A549 (cell line): ENCODE measurements at regions not wholly inside any gene's neighbourhood (a gene's known extent, or its start where the extent isn't known, plus 50 kb on each side); places are given as distances from the start of the nearest gene placed in this dataset.

Source experiments
- CHD4 ChIP-seq: fragments of 200-600 bp; sonication (generic); IDR thresholded peaks from 2 replicates; pipeline ENCODE4 v1.6.1; 2016; ENCODE audit warnings: antibody characterized with exemption, mild to moderate bottlenecking, borderline replicate concordance
- CTCF ChIP-seq: fragments of >200 bp; sonication (Bioruptor Twin); formaldehyde crosslinking; IDR thresholded peaks from 3 replicates; pipeline ENCODE4 v1.5.1; 2016
- ELK1 ChIP-seq: fragments of 150-350 bp; IDR thresholded peaks from 2 replicates; pipeline ENCODE4 v1.6.1; 2014; ENCODE audit warnings: low read depth, mild to moderate bottlenecking, low read length
- FOSB ChIP-seq: fragments of 250-450 bp; sonication (Bioruptor Pico); IDR thresholded peaks from 2 replicates; pipeline ENCODE4 v1.5.0; 2020; ENCODE audit warnings: mild to moderate bottlenecking, moderate library complexity
- HDAC2 ChIP-seq: fragments of 200-600 bp; sonication (generic); IDR thresholded peaks from 2 replicates; pipeline ENCODE4 v1.6.1; 2016
- HEYL ChIP-seq: fragments of 250-450 bp; sonication (Bioruptor Pico); IDR thresholded peaks from 2 replicates; pipeline ENCODE4 v1.8.0; 2021; ENCODE audit warnings: mild to moderate bottlenecking, moderate library complexity
- HOXB5 ChIP-seq: fragments of 250-450 bp; sonication (Bioruptor Pico); IDR thresholded peaks from 2 replicates; pipeline ENCODE4 v1.5.0; 2020; ENCODE audit warnings: mild to moderate bottlenecking, moderate library complexity
- POLR2A ChIP-seq: IDR thresholded peaks from 2 replicates; pipeline ENCODE4 v1.6.1; 2012; ENCODE audit warnings: mild to moderate bottlenecking, low read length
- USF2 ChIP-seq: fragments of 450-650 bp; IDR thresholded peaks from 2 replicates; pipeline ENCODE4 v1.6.1; 2014; ENCODE audit warnings: antibody characterized with exemption
- ZFP36 ChIP-seq: fragments of 450-650 bp; IDR thresholded peaks from 2 replicates; pipeline ENCODE4 v1.6.1; 2014; ENCODE audit warnings: borderline replicate concordance; ENCODE audit not compliant: partially characterized antibody
- TF ChIP-seq, protein P1 (sequence below): IDR thresholded peaks from 2 replicates; pipeline ENCODE4 v1.6.1; 2012
- TF ChIP-seq, protein P2 (sequence below): fragments of 250-450 bp; sonication (Bioruptor Pico); IDR thresholded peaks from 2 replicates; pipeline ENCODE4 v1.5.0; 2021; ENCODE audit warnings: mild to moderate bottlenecking, moderate library complexity, borderline replicate concordance

DNA sequence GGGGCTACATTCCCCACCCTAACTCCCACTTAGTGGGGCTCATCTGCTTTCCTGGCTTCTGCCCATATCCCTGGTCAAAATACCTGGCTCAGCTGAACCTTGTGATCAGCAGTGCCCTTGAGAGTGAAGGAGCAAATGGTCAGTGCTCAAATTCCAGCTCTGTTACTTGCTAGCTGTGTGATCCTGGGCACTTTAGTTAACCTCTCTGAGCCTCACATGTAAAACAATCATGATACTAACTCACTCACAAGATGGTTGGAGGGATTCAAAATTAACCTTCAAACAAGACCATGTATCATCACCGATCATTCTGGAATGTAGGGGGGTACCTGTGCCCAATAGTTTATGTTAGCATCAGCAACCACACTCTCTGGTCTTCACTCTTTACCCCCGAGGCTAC, 325.6 kb upstream of the TLE3 start:
- TF ChIP-seq HEYL (CRISPR knock-in tag) (no peak), POLR2A (no peak), ZFP36 (no peak), FOSB (CRISPR knock-in tag) (no peak), CTCF (no peak), CHD4 (no peak), HDAC2 (no peak), HOXB5 (CRISPR knock-in tag) (no peak), ELK1 (no peak), USF2 (no peak)
- TF ChIP-seq, protein P1, sequence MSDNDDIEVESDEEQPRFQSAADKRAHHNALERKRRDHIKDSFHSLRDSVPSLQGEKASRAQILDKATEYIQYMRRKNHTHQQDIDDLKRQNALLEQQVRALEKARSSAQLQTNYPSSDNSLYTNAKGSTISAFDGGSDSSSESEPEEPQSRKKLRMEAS, result no peak
- TF ChIP-seq, protein P2, sequence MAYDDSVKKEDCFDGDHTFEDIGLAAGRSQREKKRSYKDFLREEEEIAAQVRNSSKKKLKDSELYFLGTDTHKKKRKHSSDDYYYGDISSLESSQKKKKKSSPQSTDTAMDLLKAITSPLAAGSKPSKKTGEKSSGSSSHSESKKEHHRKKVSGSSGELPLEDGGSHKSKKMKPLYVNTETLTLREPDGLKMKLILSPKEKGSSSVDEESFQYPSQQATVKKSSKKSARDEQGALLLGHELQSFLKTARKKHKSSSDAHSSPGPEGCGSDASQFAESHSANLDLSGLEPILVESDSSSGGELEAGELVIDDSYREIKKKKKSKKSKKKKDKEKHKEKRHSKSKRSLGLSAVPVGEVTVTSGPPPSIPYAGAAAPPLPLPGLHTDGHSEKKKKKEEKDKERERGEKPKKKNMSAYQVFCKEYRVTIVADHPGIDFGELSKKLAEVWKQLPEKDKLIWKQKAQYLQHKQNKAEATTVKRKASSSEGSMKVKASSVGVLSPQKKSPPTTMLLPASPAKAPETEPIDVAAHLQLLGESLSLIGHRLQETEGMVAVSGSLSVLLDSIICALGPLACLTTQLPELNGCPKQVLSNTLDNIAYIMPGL, result no peak
